Stimulated activated effector memory CD8-positive, alpha-beta T cell treated with anti-CD3 and anti-CD28 coated beads, Interleukin-12 subunit alpha, Interleukin-12 subunit beta, amount 100 ng/mL, for 72 hours (primary cell): ENCODE measurements at regions not wholly inside any gene's neighbourhood (a gene's known extent, or its start where the extent isn't known, plus 50 kb on each side); places are given as distances from the start of the nearest gene placed in this dataset.
"Not testable (repeated sequence)": the region's sequence is repeated elsewhere in the genome, so short reads cannot be mapped to it uniquely, and the experiment has no call there.

Source experiments
- ATAC-seq: fragments of 150-1000 bp; cut with Tn5 transposase; 2 replicates; pipeline ENCODE4 v1.10.0; 2021
- DNase-seq, 2 donors: peaks; one replicate each; pipeline ENCODE4 v3.0.0; 2021 to 2022; ENCODE audit warnings: low spot score in 2 of 2
- H3K27ac Mint-ChIP-seq: one replicate; pipeline ENCODE4 v1.8.0; 2022; ENCODE audit warnings: mild to moderate bottlenecking, mixed read lengths
- H3K36me3 Mint-ChIP-seq: one replicate; pipeline ENCODE4 v1.8.0; 2022; ENCODE audit warnings: mild to moderate bottlenecking, mixed read lengths
- H3K4me1 Mint-ChIP-seq: one replicate; pipeline ENCODE4 v1.8.0; 2022; ENCODE audit warnings: mixed read lengths
- H3K4me3 Mint-ChIP-seq: one replicate; pipeline ENCODE4 v1.8.0; 2022; ENCODE audit warnings: mild to moderate bottlenecking, mixed read lengths
- H3K9me3 Mint-ChIP-seq: one replicate; pipeline ENCODE4 v1.8.0; 2022; ENCODE audit warnings: mixed read lengths

GRCh38 chr2:8346208-8346607 is 335.6 kb upstream of the ID2 start:
- ATAC-seq = peak; percentile 94
- H3K36me3 Mint-ChIP-seq = no peaks in the 10 kb centered on the region
- peak overlapping the region; percentile 10 for H3K4me3 Mint-ChIP-seq
- DNase-seq = no peak
- peaks cover 33% of the 10 kb centered on the region for H3K4me1 Mint-ChIP-seq
- H3K9me3 Mint-ChIP-seq = no peaks in the 10 kb centered on the region
- H3K27ac Mint-ChIP-seq = peak overlapping the region; percentile 78

- peak overlapping the region; percentile 10 for H3K4me3 Mint-ChIP-seq
- H3K9me3 Mint-ChIP-seq = no peaks in the 10 kb centered on the region
- peak overlapping the region; percentile 78 for H3K27ac Mint-ChIP-seq
- no peaks in the 10 kb centered on the region for H3K36me3 Mint-ChIP-seq
- H3K4me1 Mint-ChIP-seq = peaks cover 33% of the 10 kb centered on the region
- ATAC-seq (peak; percentile 74), DNase-seq (no peak)
Observed at GRCh38 chr2:8346706-8347430, 335.0 kb upstream of the ID2 start.

GRCh38 chr2:8348911-8349310 is 332.9 kb upstream of the ID2 start:
- not testable (repeated sequence) for H3K9me3 Mint-ChIP-seq, H3K4me3 Mint-ChIP-seq, ATAC-seq, H3K36me3 Mint-ChIP-seq, DNase-seq, H3K27ac Mint-ChIP-seq
- H3K4me1 Mint-ChIP-seq = peaks cover 42% of the 10 kb centered on the region

GRCh38 chr2:8352296-8352695 is 329.6 kb upstream of the ID2 start:
- DNase-seq = no peak
- Mint-ChIP-seq H3K27ac (no peak overlapping the region), H3K9me3 (no peaks in the 10 kb centered on the region), H3K4me3 (no peak overlapping the region), H3K4me1 (peaks cover 24% of the 10 kb centered on the region), H3K36me3 (no peaks in the 10 kb centered on the region)
- ATAC-seq = no peak

- no peak overlapping the region for H3K4me3 Mint-ChIP-seq
- H3K4me1 Mint-ChIP-seq = peaks cover 31% of the 10 kb centered on the region
- H3K27ac Mint-ChIP-seq = no peak overlapping the region
- H3K9me3 Mint-ChIP-seq = no peaks in the 10 kb centered on the region
- H3K36me3 Mint-ChIP-seq = no peaks in the 10 kb centered on the region
- DNase-seq (no peak), ATAC-seq (no peak)
Observed at GRCh38 chr2:8352989-8353388, 328.9 kb upstream of the ID2 start.

GRCh38 chr2:8355102-8355859 is 326.6 kb upstream of the ID2 start:
- no peak for ATAC-seq

GRCh38 chr2:8357738-8358518 is 323.9 kb upstream of the ID2 start:
- Mint-ChIP-seq H3K36me3 (peaks cover 4% of the 10 kb centered on the region), H3K4me1 (peaks cover 28% of the 10 kb centered on the region), H3K4me3 (no peak overlapping the region), H3K27ac (no peak overlapping the region), H3K9me3 (no peaks in the 10 kb centered on the region)
- peak; percentile 57 for ATAC-seq
- DNase-seq = no peak

More at GRCh38 chr2:8355102-8355859, 326.6 kb upstream of the ID2 start:
- H3K9me3 Mint-ChIP-seq = no peaks in the 10 kb centered on the region
- DNase-seq = no peak
- no peaks in the 10 kb centered on the region for H3K36me3 Mint-ChIP-seq
- no peak overlapping the region for H3K27ac Mint-ChIP-seq
- peaks cover 36% of the 10 kb centered on the region for H3K4me1 Mint-ChIP-seq
- H3K4me3 Mint-ChIP-seq = no peak overlapping the region

- Mint-ChIP-seq H3K9me3 (no peaks in the 10 kb centered on the region), H3K4me3 (no peak overlapping the region), H3K36me3 (peaks cover 4% of the 10 kb centered on the region), H3K4me1 (peaks cover 29% of the 10 kb centered on the region), H3K27ac (no peak overlapping the region)
- no peak for ATAC-seq
- DNase-seq = no peak
Observed at GRCh38 chr2:8361930-8362329, 319.9 kb upstream of the ID2 start.

GRCh38 chr2:8363161-8363560 is 318.7 kb upstream of the ID2 start:
- Mint-ChIP-seq H3K4me3 (no peak overlapping the region), H3K27ac (peak overlapping the region; percentile 34)

GRCh38 chr2:8364668-8365067 is 317.2 kb upstream of the ID2 start:
- ATAC-seq = no peak

More at GRCh38 chr2:8363161-8363560, 318.7 kb upstream of the ID2 start:
- ATAC-seq (no peak), DNase-seq (no peak)
- H3K36me3 Mint-ChIP-seq = peaks cover 4% of the 10 kb centered on the region
- peaks cover 16% of the 10 kb centered on the region for H3K4me1 Mint-ChIP-seq
- H3K9me3 Mint-ChIP-seq = no peaks in the 10 kb centered on the region

GRCh38 chr2:8365331-8365910 is 316.4 kb upstream of the ID2 start:
- H3K9me3 Mint-ChIP-seq = no peaks in the 10 kb centered on the region
- peaks cover 22% of the 10 kb centered on the region for H3K4me1 Mint-ChIP-seq
- no peak overlapping the region for H3K4me3 Mint-ChIP-seq
- ATAC-seq (no peak), DNase-seq (no peak)
- peaks cover 4% of the 10 kb centered on the region for H3K36me3 Mint-ChIP-seq
- no peak overlapping the region for H3K27ac Mint-ChIP-seq

More at GRCh38 chr2:8364668-8365067, 317.2 kb upstream of the ID2 start:
- Mint-ChIP-seq H3K4me1 (peaks cover 16% of the 10 kb centered on the region), H3K27ac (peak overlapping the region; percentile 13), H3K9me3 (no peaks in the 10 kb centered on the region), H3K36me3 (peaks cover 4% of the 10 kb centered on the region), H3K4me3 (no peak overlapping the region)
- DNase-seq = no peak

- Mint-ChIP-seq H3K27ac (no peak overlapping the region), H3K9me3 (no peaks in the 10 kb centered on the region), H3K4me3 (no peak overlapping the region), H3K4me1 (peaks cover 24% of the 10 kb centered on the region), H3K36me3 (no peaks in the 10 kb centered on the region)
- DNase-seq = no peak
- no peak for ATAC-seq
Observed at GRCh38 chr2:8367833-8368232, 314.0 kb upstream of the ID2 start.

- H3K4me3 Mint-ChIP-seq = no peak overlapping the region
- H3K9me3 Mint-ChIP-seq = no peaks in the 10 kb centered on the region
- no peak overlapping the region for H3K27ac Mint-ChIP-seq
- peaks cover 18% of the 10 kb centered on the region for H3K4me1 Mint-ChIP-seq
- no peaks in the 10 kb centered on the region for H3K36me3 Mint-ChIP-seq
- ATAC-seq (no peak), DNase-seq (no peak)
Observed at GRCh38 chr2:8368463-8368862, 313.4 kb upstream of the ID2 start.

GRCh38 chr2:8369522-8369921 is 312.3 kb upstream of the ID2 start:
- Mint-ChIP-seq H3K36me3 (no peaks in the 10 kb centered on the region), H3K4me3 (no peak overlapping the region), H3K9me3 (no peaks in the 10 kb centered on the region), H3K4me1 (peaks cover 15% of the 10 kb centered on the region), H3K27ac (peak overlapping the region; percentile 75)
- DNase-seq = no peak
- no peak for ATAC-seq

GRCh38 chr2:8370258-8370802 is 311.5 kb upstream of the ID2 start:
- Mint-ChIP-seq H3K36me3 (no peaks in the 10 kb centered on the region), H3K9me3 (no peaks in the 10 kb centered on the region), H3K4me3 (no peak overlapping the region), H3K4me1 (peaks cover 15% of the 10 kb centered on the region), H3K27ac (peak overlapping the region; percentile 75)
- DNase-seq (no peak), ATAC-seq (no peak)
